Stimulated activated CD4-positive, alpha-beta T cell treated with anti-CD3 and anti-CD28 coated beads, TNF-alpha, amount 100 ng/mL, for 4 hours (primary cell): ENCODE measurements at regions not wholly inside any gene's neighbourhood (a gene's known extent, or its start where the extent isn't known, plus 50 kb on each side); places are given as distances from the start of the nearest gene placed in this dataset.

Source experiments
- DNase-seq, 3 experiments: peaks; one replicate each; pipeline ENCODE4 v3.0.0-alpha.2; 2020; ENCODE audit warnings: low read depth in 3 of 3

- DNase-seq: no peak
Observed at GRCh38 chr20:50425076-50425475, 85.1 kb upstream of the PTPN1 start.

- DNase-seq: no peak
Observed at GRCh38 chr20:50426866-50427718, 83.1 kb upstream of the PTPN1 start.

GRCh38 chr20:50427719-50428083, 82.5 kb upstream of the PTPN1 start:
- DNase-seq: no peak

- DNase-seq: no peak
Observed at GRCh38 chr20:50428097-50428828, 81.9 kb upstream of the PTPN1 start.

GRCh38 chr20:50429412-50429811, 80.8 kb upstream of the PTPN1 start:
- no peak for DNase-seq

- no peak for DNase-seq
Observed at GRCh38 chr20:50431066-50431450, 79.1 kb upstream of the PTPN1 start.

- no peak for DNase-seq
Observed at GRCh38 chr20:50433001-50433761, 77.0 kb upstream of the PTPN1 start.

- no peak for DNase-seq
Observed at GRCh38 chr20:50434321-50434652, 75.9 kb upstream of the PTPN1 start.

- DNase-seq: no peak
Observed at GRCh38 chr20:50434653-50435396, 75.4 kb upstream of the PTPN1 start.

GRCh38 chr20:50435397-50436051, 74.7 kb upstream of the PTPN1 start:
- DNase-seq: no peak

- no peak for DNase-seq
Observed at GRCh38 chr20:50436052-50436656, 74.0 kb upstream of the PTPN1 start.

GRCh38 chr20:50436696-50437095, 73.5 kb upstream of the PTPN1 start:
- no peak for DNase-seq

- DNase-seq: no peak
Observed at GRCh38 chr20:50438986-50439407, 71.2 kb upstream of the PTPN1 start.

- DNase-seq: no peak
Observed at GRCh38 chr20:50439539-50440453, 70.4 kb upstream of the PTPN1 start.

- no peak for DNase-seq
Observed at GRCh38 chr20:50442512-50442911, 67.7 kb upstream of the PTPN1 start.

GRCh38 chr20:50445354-50446151, 64.6 kb upstream of the PTPN1 start:
- no peak for DNase-seq

GRCh38 chr20:50446351-50447101, 63.7 kb upstream of the PTPN1 start:
- no peak for DNase-seq

GRCh38 chr20:50447102-50447804, 62.9 kb upstream of the PTPN1 start:
- DNase-seq: no peak
